Ascending aorta (tissue), 2 donors: ENCODE measurements at regions not wholly inside any gene's neighbourhood (a gene's known extent, or its start where the extent isn't known, plus 50 kb on each side); places are given as distances from the start of the nearest gene placed in this dataset.
"Not testable (repeated sequence)": the region's sequence is repeated elsewhere in the genome, so short reads cannot be mapped to it uniquely, and the experiment has no call there.

Source experiments
- DNase-seq, 2 donors: peaks; one replicate each; pipeline ENCODE4 v3.0.0-alpha.2; 2019; ENCODE audit warnings: low spot score in 2 of 2
- H3K27ac ChIP-seq, 2 donors: fragments of 200-600 bp; sonication (generic); one replicate each; pipeline ENCODE4 v1.5.1; 2016 to 2017; ENCODE audit warnings: mild to moderate bottlenecking in 1 of 2
- H3K27me3 ChIP-seq: fragments of 200-600 bp; sonication (generic); one replicate; pipeline ENCODE4 v1.5.1; 2017
- H3K36me3 ChIP-seq, 2 donors: fragments of 200-600 bp; sonication (generic); one replicate each; pipeline ENCODE4 v1.5.1; 2016
- H3K4me1 ChIP-seq, 2 donors: fragments of 200-600 bp; sonication (generic); one replicate each; pipeline ENCODE4 v1.5.1; 2016 to 2017; ENCODE audit warnings: mild to moderate bottlenecking in 1 of 2
- H3K4me3 ChIP-seq, 2 donors: fragments of 200-600 bp; sonication (generic); one replicate each; pipeline ENCODE4 v1.5.1; 2016 to 2017; ENCODE audit warnings: mild to moderate bottlenecking in 1 of 2
- H3K9me3 ChIP-seq, 2 donors: fragments of 200-600 bp; sonication (generic); one replicate each; pipeline ENCODE4 v1.5.1; 2016
- CTCF ChIP-seq, 3 experiments: fragments of 200-600 bp in 2 of 3; fragments of 450-650 bp in 1 of 3; sonication (generic) in 2 of 3; IDR thresholded peaks; one replicate each; pipeline ENCODE4 v1.5.1; 2016 to 2019; ENCODE audit warnings: antibody characterized with exemption in 3 of 3, mild to moderate bottlenecking in 1 of 3, moderate library complexity in 1 of 3
- intact Hi-C: fragments of 100-400 bp; cut with DNase I; formaldehyde crosslinking; loops from one replicate; pipeline ENCODE4 v1.15.1; 2023

GRCh38 chr7:17046666-17047065 is 164.9 kb upstream of the AGR3 start:
- no peak overlapping the region for H3K27ac ChIP-seq

GRCh38 chr7:17053164-17053563 is 171.4 kb upstream of the AGR3 start:
- H3K27ac ChIP-seq, intact Hi-C loops, DNase-seq, H3K27me3 ChIP-seq, H3K4me3 ChIP-seq, H3K4me1 ChIP-seq, H3K36me3 ChIP-seq, H3K9me3 ChIP-seq: not testable (repeated sequence)

More at GRCh38 chr7:17046666-17047065, 164.9 kb upstream of the AGR3 start:
- Histone ChIP-seq H3K9me3 (no peaks in the 10 kb centered on the region), H3K36me3 (no peaks in the 10 kb centered on the region), H3K4me3 (no peak overlapping the region), H3K27me3 (no peaks in the 10 kb centered on the region), H3K4me1 (peaks cover 0 to 1% of the 10 kb centered on the region in 2 donors)
- DNase-seq, result no peak
- intact Hi-C loops, result no loop called here
- no peak for TF ChIP-seq CTCF (IDR thresholded peaks at IDR 0.05)

- Histone ChIP-seq H3K36me3 (no peaks in the 10 kb centered on the region), H3K9me3 (no peaks in the 10 kb centered on the region), H3K4me1 (no peaks in the 10 kb centered on the region), H3K27ac (no peak overlapping the region), H3K27me3 (no peaks in the 10 kb centered on the region), H3K4me3 (no peak overlapping the region)
- intact Hi-C loops, result no loop called here
- no peak for DNase-seq
- TF ChIP-seq CTCF (IDR thresholded peaks at IDR 0.05), result no peak
Measured at GRCh38 chr7:17054206-17054605, 172.4 kb upstream of the AGR3 start.

- Histone ChIP-seq H3K9me3 (no peaks in the 10 kb centered on the region), H3K4me3 (no peak overlapping the region), H3K27me3 (no peaks in the 10 kb centered on the region), H3K27ac (no peak overlapping the region), H3K36me3 (no peaks in the 10 kb centered on the region), H3K4me1 (no peaks in the 10 kb centered on the region)
- no peak for DNase-seq
- intact Hi-C loops, result no loop called here
- no peak for TF ChIP-seq CTCF (IDR thresholded peaks at IDR 0.05)
Measured at GRCh38 chr7:17054836-17055235, 173.1 kb upstream of the AGR3 start.

GRCh38 chr7:17055596-17055995 is 173.8 kb upstream of the AGR3 start:
- no peaks in the 10 kb centered on the region for H3K4me1 ChIP-seq
- no peak overlapping the region for H3K4me3 ChIP-seq
- intact Hi-C loops, result no loop called here
- H3K9me3 ChIP-seq, result no peaks in the 10 kb centered on the region
- no peak overlapping the region for H3K27ac ChIP-seq
- H3K27me3 ChIP-seq, result no peaks in the 10 kb centered on the region
- DNase-seq, result no peak
- no peak for TF ChIP-seq CTCF (IDR thresholded peaks at IDR 0.05)
- H3K36me3 ChIP-seq, result no peaks in the 10 kb centered on the region

- no peak overlapping the region for H3K4me3 ChIP-seq
- no peaks in the 10 kb centered on the region for H3K9me3 ChIP-seq
- DNase-seq, result no peak
- H3K4me1 ChIP-seq, result no peaks in the 10 kb centered on the region
- no peak for TF ChIP-seq CTCF (IDR thresholded peaks at IDR 0.05)
- H3K27ac ChIP-seq, result no peak overlapping the region
- no peaks in the 10 kb centered on the region for H3K36me3 ChIP-seq
- intact Hi-C loops, result no loop called here
- no peaks in the 10 kb centered on the region for H3K27me3 ChIP-seq
Measured at GRCh38 chr7:17056491-17057142, 174.8 kb upstream of the AGR3 start.
